ENCODE measurements at regions not wholly inside any gene's neighbourhood (a gene's known extent, or its start where the extent isn't known, plus 50 kb on each side); places are given as distances from the start of the nearest gene placed in this dataset.
"Not testable (repeated sequence)": the region's sequence is repeated elsewhere in the genome, so short reads cannot be mapped to it uniquely, and the experiment has no call there.

DNA sequence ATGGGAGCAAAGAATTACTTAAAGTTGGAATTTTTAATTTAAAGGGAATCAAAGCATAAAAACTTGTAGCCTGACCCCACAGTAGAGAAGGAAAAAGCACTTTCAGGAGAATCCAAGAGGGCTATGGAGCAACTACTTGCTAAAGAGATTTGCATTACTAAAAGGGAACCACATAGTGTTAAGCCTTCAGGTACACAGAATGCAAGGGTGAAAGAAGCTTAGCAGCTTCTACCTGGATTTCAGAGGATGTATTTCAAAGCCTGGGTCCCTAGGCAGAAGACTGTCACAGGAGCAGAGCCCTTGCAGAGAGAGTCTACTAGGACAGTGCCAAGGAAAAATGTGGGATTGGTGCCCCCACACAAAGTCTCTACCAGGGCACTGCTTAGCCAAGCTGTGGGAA lies 575.0 kb downstream of the GBE1 start:
- TF ChIP-seq, protein P1, sequence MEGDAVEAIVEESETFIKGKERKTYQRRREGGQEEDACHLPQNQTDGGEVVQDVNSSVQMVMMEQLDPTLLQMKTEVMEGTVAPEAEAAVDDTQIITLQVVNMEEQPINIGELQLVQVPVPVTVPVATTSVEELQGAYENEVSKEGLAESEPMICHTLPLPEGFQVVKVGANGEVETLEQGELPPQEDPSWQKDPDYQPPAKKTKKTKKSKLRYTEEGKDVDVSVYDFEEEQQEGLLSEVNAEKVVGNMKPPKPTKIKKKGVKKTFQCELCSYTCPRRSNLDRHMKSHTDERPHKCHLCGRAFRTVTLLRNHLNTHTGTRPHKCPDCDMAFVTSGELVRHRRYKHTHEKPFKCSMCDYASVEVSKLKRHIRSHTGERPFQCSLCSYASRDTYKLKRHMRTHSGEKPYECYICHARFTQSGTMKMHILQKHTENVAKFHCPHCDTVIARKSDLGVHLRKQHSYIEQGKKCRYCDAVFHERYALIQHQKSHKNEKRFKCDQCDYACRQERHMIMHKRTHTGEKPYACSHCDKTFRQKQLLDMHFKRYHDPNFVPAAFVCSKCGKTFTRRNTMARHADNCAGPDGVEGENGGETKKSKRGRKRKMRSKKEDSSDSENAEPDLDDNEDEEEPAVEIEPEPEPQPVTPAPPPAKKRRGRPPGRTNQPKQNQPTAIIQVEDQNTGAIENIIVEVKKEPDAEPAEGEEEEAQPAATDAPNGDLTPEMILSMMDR (IDR thresholded peaks at IDR 0.05), result no peak
- intact Hi-C loops (cut with DNase I; ENCODE audit: low total_unique reads), result no loop called here
- no peak for DNase-seq (ENCODE audit: low spot score in 2 of 2)
- no peak overlapping the region for H3K4me3 ChIP-seq (ENCODE audit: low read depth, poor library complexity, severe bottlenecking)

DNA sequence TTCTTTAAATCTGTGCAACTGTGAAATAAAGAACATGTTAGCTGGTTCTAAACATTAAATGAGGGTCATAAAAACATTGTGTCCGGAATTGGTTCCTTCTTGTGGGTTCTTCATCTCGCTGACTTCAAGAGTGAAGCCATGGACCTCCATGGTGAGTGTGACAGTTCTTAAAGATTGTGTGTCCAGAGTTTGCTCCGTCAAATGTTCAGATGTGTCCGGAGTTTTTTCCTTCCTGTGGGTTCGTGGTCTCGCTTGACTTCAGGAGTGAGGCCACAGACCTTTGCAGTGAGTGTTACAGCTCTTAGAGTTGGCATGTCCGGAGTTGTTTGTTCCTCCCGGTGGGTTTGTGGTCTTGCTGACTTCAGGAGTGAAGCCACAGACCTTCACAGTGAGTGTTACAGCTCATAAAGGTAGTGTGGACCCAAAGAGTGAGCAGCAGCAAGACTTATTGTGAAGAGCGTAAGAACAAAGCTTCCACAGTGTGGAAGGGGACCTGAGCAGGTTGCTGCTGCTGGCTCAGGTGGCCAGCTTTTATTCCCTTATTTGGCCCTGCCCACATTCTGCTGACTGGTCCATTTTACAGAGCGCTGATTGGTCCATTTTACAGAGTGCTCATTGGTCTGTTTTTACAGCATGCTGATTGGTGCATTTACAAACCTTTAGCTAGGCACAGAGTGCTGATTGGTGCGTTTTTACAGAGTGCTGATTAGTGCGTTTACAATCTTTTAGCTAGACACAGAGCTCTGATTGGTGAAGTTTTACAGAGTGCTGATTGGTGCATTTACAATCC lies 579.2 kb downstream of the GBE1 start:
- H3K4me3 ChIP-seq (ENCODE audit: low read depth, poor library complexity, severe bottlenecking); DNase-seq (ENCODE audit: low spot score in 2 of 2); intact Hi-C loops (cut with DNase I; ENCODE audit: low total_unique reads): not testable (repeated sequence)
- whole genome bisulfite sequencing, 2 donors, result 91% methylated on average over 12 of the region's 12 CpGs

- intact Hi-C loops (cut with DNase I; ENCODE audit: low total_unique reads), result no loop called here
- 49 to 62% methylated on average over 4 of the region's 4 CpGs for WGBS, 2 donors
- TF ChIP-seq, protein P1 (IDR thresholded peaks at IDR 0.05), result no peak
- no peak for TF ChIP-seq POLR2A (IDR thresholded peaks at IDR 0.05)
- no peak overlapping the region for H3K4me3 ChIP-seq (ENCODE audit: low read depth, poor library complexity, severe bottlenecking)
- no peak for DNase-seq (ENCODE audit: low spot score in 2 of 2)
Observed at GRCh38 chr3:81173514-81173913, 587.9 kb downstream of the GBE1 start.

DNA sequence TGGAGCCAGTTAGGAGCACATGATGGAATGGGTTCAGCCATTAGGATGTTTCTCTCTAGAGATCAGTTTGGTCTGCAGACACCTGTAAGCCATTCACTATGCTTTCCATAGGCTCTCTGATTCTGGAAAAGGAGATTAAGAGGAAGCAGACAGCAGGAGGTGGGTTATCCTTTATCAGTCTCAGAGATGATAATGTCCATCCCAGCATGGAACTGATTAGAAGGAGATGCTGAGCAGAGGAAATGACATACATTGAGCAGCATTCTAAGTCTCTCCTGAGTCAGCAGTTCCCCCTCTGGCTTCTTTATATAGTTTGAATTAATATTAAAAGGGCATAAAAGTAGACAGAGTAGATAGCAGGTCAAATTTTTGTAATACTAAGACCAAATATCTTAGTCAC lies 591.1 kb downstream of the GBE1 start:
- H3K4me3 ChIP-seq (ENCODE audit: low read depth, poor library complexity, severe bottlenecking), result no peak overlapping the region
- intact Hi-C loops (cut with DNase I; ENCODE audit: low total_unique reads), result no loop called here
- DNase-seq (ENCODE audit: low spot score in 2 of 2), result no peak
- TF ChIP-seq, protein P1 (IDR thresholded peaks at IDR 0.05), result no peak
- no peak for TF ChIP-seq POLR2A (IDR thresholded peaks at IDR 0.05)

- intact Hi-C loops (cut with DNase I; ENCODE audit: low total_unique reads), result no loop called here
- WGBS, 2 donors, result 94 to 96% methylated on average over 3 of the region's 3 CpGs
- no peak overlapping the region for H3K4me3 ChIP-seq (ENCODE audit: low read depth, poor library complexity, severe bottlenecking)
- TF ChIP-seq, protein P1 (IDR thresholded peaks at IDR 0.05), result no peak
- TF ChIP-seq POLR2A (IDR thresholded peaks at IDR 0.05), result no peak
- no peak for DNase-seq (ENCODE audit: low spot score in 2 of 2)
Observed at GRCh38 chr3:81164806-81165205, 596.6 kb downstream of the GBE1 start.

- TF ChIP-seq POLR2A (IDR thresholded peaks at IDR 0.05), result no peak
- TF ChIP-seq, protein P1 (IDR thresholded peaks at IDR 0.05), result no peak
- 39 to 45% methylated on average over 1 of the region's 1 CpG for WGBS, 2 donors
- intact Hi-C loops (cut with DNase I; ENCODE audit: low total_unique reads), result no loop called here
- no peak for DNase-seq (ENCODE audit: low spot score in 2 of 2)
- H3K4me3 ChIP-seq (ENCODE audit: low read depth, poor library complexity, severe bottlenecking), result no peak overlapping the region
Observed at GRCh38 chr3:81161851-81162250, 599.6 kb downstream of the GBE1 start.
